Immature natural killer cell (primary cell): ENCODE measurements at regions not wholly inside any gene's neighbourhood (a gene's known extent, or its start where the extent isn't known, plus 50 kb on each side); places are given as distances from the start of the nearest gene placed in this dataset.

Experiments used
- DNase-seq, 3 donors: peaks; one replicate each; pipeline ENCODE4 v3.0.0; 2022; ENCODE audit warnings: mixed read lengths in 1 of 3
- H3K27ac Mint-ChIP-seq, 6 donors: one replicate each; pipeline ENCODE4 v1.8.0; 2020; ENCODE audit warnings: mixed read lengths in 6 of 6, mild to moderate bottlenecking in 5 of 6, inconsistent platforms in 4 of 6, moderate library complexity in 3 of 6
- H3K27me3 Mint-ChIP-seq, 3 donors: one replicate each; pipeline ENCODE4 v1.8.0; 2020 to 2021; ENCODE audit warnings: low read depth in 3 of 3, mild to moderate bottlenecking in 3 of 3, mixed read lengths in 3 of 3, moderate library complexity in 3 of 3, inconsistent platforms in 1 of 3
- H3K36me3 Mint-ChIP-seq, 3 donors: one replicate each; pipeline ENCODE4 v1.8.0; 2020; ENCODE audit warnings: mixed read lengths in 3 of 3, inconsistent platforms in 2 of 3, mild to moderate bottlenecking in 2 of 3
- H3K4me1 Mint-ChIP-seq, 2 donors: one replicate each; pipeline ENCODE4 v1.8.0; 2020; ENCODE audit warnings: inconsistent platforms in 2 of 2, mild to moderate bottlenecking in 2 of 2, mixed read lengths in 2 of 2, moderate library complexity in 1 of 2
- H3K4me3 Mint-ChIP-seq, 5 donors: one replicate each; pipeline ENCODE4 v1.8.0; 2020; ENCODE audit warnings: mild to moderate bottlenecking in 5 of 5, mixed read lengths in 5 of 5, inconsistent platforms in 3 of 5, moderate library complexity in 3 of 5
- H3K9me3 Mint-ChIP-seq, 6 donors: one replicate each; pipeline ENCODE4 v1.8.0; 2020; ENCODE audit warnings: mild to moderate bottlenecking in 6 of 6, mixed read lengths in 6 of 6, inconsistent platforms in 4 of 6, moderate library complexity in 3 of 6

GRCh38 chr4:188492886-188493285 is 353.6 kb downstream of the TRIML1 start:
- DNase-seq, result no peak
- peaks cover 0 to 3% (median 2%) of the 10 kb centered on the region in 3 donors for H3K27me3 Mint-ChIP-seq
- no peak overlapping the region for H3K27ac Mint-ChIP-seq
- H3K4me3 Mint-ChIP-seq, result no peak overlapping the region
- H3K36me3 Mint-ChIP-seq, result no peaks in the 10 kb centered on the region
- no peaks in the 10 kb centered on the region for H3K4me1 Mint-ChIP-seq
- peaks cover 2 to 54% (median 32%) of the 10 kb centered on the region in 6 donors for H3K9me3 Mint-ChIP-seq

DNA sequence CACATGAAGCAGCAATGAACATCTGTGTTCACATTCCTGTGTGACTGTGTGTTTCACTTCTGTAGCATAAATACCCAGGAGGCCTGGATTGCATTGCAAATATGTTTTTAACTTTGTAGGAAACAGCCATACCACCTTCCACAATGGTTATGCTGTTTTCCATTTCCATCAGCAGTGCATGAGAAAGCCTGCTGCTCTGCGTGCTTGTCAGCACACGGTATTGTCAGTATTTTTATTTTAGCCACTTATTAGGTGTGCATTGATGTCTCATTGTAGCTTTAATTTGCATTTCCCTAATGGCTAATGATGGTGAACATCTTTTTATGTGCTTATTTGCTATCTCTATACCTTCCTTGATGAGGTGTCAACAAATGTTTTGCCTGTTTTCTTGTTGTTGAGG is 355.9 kb downstream of the TRIML1 start:
- H3K27me3 Mint-ChIP-seq, result peaks cover 0 to 5% (median 0%) of the 10 kb centered on the region in 3 donors
- H3K4me1 Mint-ChIP-seq, result no peaks in the 10 kb centered on the region
- DNase-seq, result no peak
- H3K9me3 Mint-ChIP-seq, result peaks cover 2 to 57% (median 31%) of the 10 kb centered on the region in 6 donors
- no peak overlapping the region for H3K4me3 Mint-ChIP-seq
- no peak overlapping the region for H3K27ac Mint-ChIP-seq
- H3K36me3 Mint-ChIP-seq, result peaks cover 0 to 4% (median 0%) of the 10 kb centered on the region in 3 donors

DNA sequence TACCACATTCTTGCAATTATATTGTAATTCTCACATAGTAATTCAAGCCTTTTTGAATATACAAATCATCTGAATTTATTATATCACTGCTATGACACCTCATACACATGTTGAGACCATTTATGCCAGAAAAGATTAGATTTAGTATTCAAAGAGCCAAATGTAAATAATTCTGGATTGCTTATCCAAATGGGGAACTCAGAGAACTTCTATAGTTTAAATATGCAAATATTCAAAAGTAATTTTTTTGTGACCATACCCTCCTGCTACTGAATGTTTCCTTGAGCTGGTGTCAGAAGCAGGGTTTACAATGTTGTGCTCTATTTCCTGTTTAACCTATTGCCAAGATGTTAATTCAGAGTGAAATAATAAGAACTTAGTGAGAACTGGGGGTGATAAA is 372.2 kb downstream of the TRIML1 start:
- H3K4me3 Mint-ChIP-seq, result no peak overlapping the region
- H3K36me3 Mint-ChIP-seq, result no peaks in the 10 kb centered on the region
- peaks cover 12 to 51% (median 28%) of the 10 kb centered on the region in 6 donors for H3K9me3 Mint-ChIP-seq
- no peak overlapping the region for H3K27ac Mint-ChIP-seq
- no peak for DNase-seq
- no peaks in the 10 kb centered on the region for H3K27me3 Mint-ChIP-seq
- no peaks in the 10 kb centered on the region for H3K4me1 Mint-ChIP-seq

- no peaks in the 10 kb centered on the region for H3K4me1 Mint-ChIP-seq
- H3K4me3 Mint-ChIP-seq, result no peak overlapping the region
- peaks cover 0 to 1% (median 0%) of the 10 kb centered on the region in 3 donors for H3K27me3 Mint-ChIP-seq
- no peak for DNase-seq
- no peak overlapping the region for H3K27ac Mint-ChIP-seq
- H3K36me3 Mint-ChIP-seq, result no peaks in the 10 kb centered on the region
- H3K9me3 Mint-ChIP-seq, result peaks cover 15 to 57% (median 31%) of the 10 kb centered on the region in 6 donors
These were observed 393.5 kb downstream of the TRIML1 start for GRCh38 chr4:188532751-188533150.

GRCh38 chr4:188534297-188534696 is 395.1 kb downstream of the TRIML1 start:
- no peak for DNase-seq
- Mint-ChIP-seq H3K36me3 (no peaks in the 10 kb centered on the region), H3K4me1 (no peaks in the 10 kb centered on the region), H3K27me3 (peaks cover 0 to 1% (median 1%) of the 10 kb centered on the region in 3 donors), H3K9me3 (peaks cover 18 to 66% (median 31%) of the 10 kb centered on the region in 6 donors), H3K27ac (no peak overlapping the region), H3K4me3 (no peak overlapping the region)

DNA sequence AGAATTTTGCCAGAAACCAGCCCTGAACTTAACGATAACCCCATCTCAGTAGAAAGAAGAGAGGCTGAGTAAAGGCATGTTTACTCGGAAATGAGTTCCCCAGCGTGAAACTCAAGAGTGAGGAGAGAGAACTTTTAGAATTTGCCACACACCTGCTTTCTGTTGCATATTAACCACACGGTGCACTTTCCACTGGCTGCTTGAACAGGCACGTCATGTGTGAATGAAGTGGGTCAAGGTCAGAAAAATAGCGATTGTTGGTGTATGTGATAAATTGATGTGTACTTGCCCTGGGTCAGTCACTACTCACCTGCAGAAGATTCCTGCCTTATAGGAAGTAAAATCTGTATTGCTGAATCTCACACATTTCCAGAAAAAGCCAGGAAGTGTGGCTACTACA is 395.7 kb downstream of the TRIML1 start:
- DNase-seq, result no peak
- peaks cover 21 to 71% (median 33%) of the 10 kb centered on the region in 6 donors for H3K9me3 Mint-ChIP-seq
- H3K36me3 Mint-ChIP-seq, result no peaks in the 10 kb centered on the region
- no peaks in the 10 kb centered on the region for H3K4me1 Mint-ChIP-seq
- H3K27ac Mint-ChIP-seq, result no peak overlapping the region
- H3K4me3 Mint-ChIP-seq, result no peak overlapping the region
- H3K27me3 Mint-ChIP-seq, result peaks cover 0 to 2% (median 1%) of the 10 kb centered on the region in 3 donors

GRCh38 chr4:188536826-188537225 is 397.6 kb downstream of the TRIML1 start:
- Mint-ChIP-seq H3K4me3 (no peak overlapping the region), H3K27me3 (peaks cover 0 to 2% (median 0%) of the 10 kb centered on the region in 3 donors), H3K36me3 (no peaks in the 10 kb centered on the region), H3K9me3 (peaks cover 18 to 61% (median 30%) of the 10 kb centered on the region in 6 donors), H3K4me1 (no peaks in the 10 kb centered on the region), H3K27ac (no peak overlapping the region)
- DNase-seq, result no peak

DNA sequence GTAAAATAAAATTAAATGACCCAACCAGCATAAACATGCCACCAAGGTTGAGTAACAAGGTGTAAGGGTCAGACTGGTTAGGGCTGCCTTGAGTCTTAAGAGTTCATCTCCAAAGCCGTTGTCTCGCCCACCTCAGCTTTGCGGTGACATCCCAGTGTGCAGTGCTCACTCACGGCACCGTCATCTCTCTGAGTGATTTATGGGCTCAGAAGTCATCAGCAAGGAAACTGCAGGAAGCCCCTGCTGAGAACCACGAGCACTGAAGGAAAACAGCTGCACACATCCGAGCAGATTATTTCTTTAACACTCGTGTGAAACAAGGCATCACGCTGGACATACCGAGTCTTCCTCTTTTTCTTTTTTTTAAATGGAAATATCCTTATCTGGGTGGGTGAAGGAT is 411.1 kb downstream of the TRIML1 start:
- no peak overlapping the region for H3K4me3 Mint-ChIP-seq
- peaks cover 9 to 54% (median 29%) of the 10 kb centered on the region in 6 donors for H3K9me3 Mint-ChIP-seq
- no peaks in the 10 kb centered on the region for H3K4me1 Mint-ChIP-seq
- H3K27ac Mint-ChIP-seq, result no peak overlapping the region
- DNase-seq, result no peak
- peaks cover 0 to 3% (median 0%) of the 10 kb centered on the region in 3 donors for H3K36me3 Mint-ChIP-seq
- H3K27me3 Mint-ChIP-seq, result peaks cover 0 to 2% (median 0%) of the 10 kb centered on the region in 3 donors

- no peak overlapping the region for H3K27ac Mint-ChIP-seq
- peaks cover 14 to 52% (median 25%) of the 10 kb centered on the region in 6 donors for H3K9me3 Mint-ChIP-seq
- peaks cover 0 to 2% (median 0%) of the 10 kb centered on the region in 3 donors for H3K27me3 Mint-ChIP-seq
- H3K36me3 Mint-ChIP-seq, result peaks cover 0 to 3% (median 0%) of the 10 kb centered on the region in 3 donors
- DNase-seq, result no peak
- H3K4me3 Mint-ChIP-seq, result no peak overlapping the region
- no peaks in the 10 kb centered on the region for H3K4me1 Mint-ChIP-seq
These were observed 411.9 kb downstream of the TRIML1 start for GRCh38 chr4:188551156-188551555.

- no peak for DNase-seq
- no peak overlapping the region for H3K4me3 Mint-ChIP-seq
- H3K36me3 Mint-ChIP-seq, result peaks cover 0 to 3% (median 0%) of the 10 kb centered on the region in 3 donors
- H3K27me3 Mint-ChIP-seq, result peaks cover 0 to 2% (median 0%) of the 10 kb centered on the region in 3 donors
- H3K9me3 Mint-ChIP-seq, result peaks cover 14 to 53% (median 21%) of the 10 kb centered on the region in 6 donors
- no peaks in the 10 kb centered on the region for H3K4me1 Mint-ChIP-seq
- no peak overlapping the region for H3K27ac Mint-ChIP-seq
These were observed 413.6 kb downstream of the TRIML1 start for GRCh38 chr4:188552741-188553275.

DNA sequence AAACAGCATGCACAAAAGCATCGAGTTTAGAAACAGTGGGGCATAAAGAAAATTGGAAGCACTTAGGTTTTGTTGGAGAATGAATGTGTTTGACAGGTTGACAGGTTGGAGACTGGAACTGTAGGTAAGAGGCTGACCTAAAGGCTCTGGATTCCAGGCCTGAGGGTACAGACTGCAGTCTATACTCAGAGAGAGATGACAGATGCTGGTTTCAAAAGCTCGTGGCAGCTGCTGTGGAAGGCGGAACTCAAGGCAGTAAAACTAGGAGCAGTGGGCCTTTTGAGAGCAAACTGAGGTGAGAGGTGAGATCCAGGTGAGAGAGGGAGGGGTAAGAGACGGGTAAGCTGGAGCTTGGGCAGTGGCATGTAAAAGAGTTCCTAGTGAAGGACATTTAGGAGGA is 415.2 kb downstream of the TRIML1 start:
- DNase-seq, result no peak
- H3K27ac Mint-ChIP-seq, result no peak overlapping the region
- peaks cover 10 to 41% (median 19%) of the 10 kb centered on the region in 6 donors for H3K9me3 Mint-ChIP-seq
- H3K36me3 Mint-ChIP-seq, result peaks cover 0 to 3% (median 0%) of the 10 kb centered on the region in 3 donors
- peaks cover 0 to 2% (median 0%) of the 10 kb centered on the region in 3 donors for H3K27me3 Mint-ChIP-seq
- no peak overlapping the region for H3K4me3 Mint-ChIP-seq
- H3K4me1 Mint-ChIP-seq, result no peaks in the 10 kb centered on the region

DNA sequence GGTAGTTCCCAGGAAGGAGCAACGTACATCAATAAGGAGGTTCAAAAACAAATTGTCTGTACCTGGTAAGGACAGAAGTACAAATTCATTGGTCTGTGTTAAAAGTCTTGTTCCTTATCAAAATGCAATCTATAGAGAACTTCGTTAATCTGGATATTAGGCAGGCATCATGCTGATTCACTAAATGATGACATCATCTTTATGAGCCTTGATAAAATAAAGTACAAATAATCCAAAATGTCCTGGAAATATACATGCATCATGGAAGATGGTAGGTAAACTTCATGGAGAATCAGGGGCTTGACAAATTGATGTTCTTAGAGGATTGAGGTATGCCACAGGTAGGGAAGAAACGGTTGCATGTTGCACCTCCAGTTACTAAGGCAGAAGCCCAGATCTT is 433.9 kb downstream of the TRIML1 start:
- no peaks in the 10 kb centered on the region for H3K4me1 Mint-ChIP-seq
- H3K36me3 Mint-ChIP-seq, result no peaks in the 10 kb centered on the region
- no peak for DNase-seq
- peaks cover 20 to 60% (median 30%) of the 10 kb centered on the region in 6 donors for H3K9me3 Mint-ChIP-seq
- H3K27me3 Mint-ChIP-seq, result no peaks in the 10 kb centered on the region
- H3K4me3 Mint-ChIP-seq, result no peak overlapping the region
- H3K27ac Mint-ChIP-seq, result no peak overlapping the region

DNA sequence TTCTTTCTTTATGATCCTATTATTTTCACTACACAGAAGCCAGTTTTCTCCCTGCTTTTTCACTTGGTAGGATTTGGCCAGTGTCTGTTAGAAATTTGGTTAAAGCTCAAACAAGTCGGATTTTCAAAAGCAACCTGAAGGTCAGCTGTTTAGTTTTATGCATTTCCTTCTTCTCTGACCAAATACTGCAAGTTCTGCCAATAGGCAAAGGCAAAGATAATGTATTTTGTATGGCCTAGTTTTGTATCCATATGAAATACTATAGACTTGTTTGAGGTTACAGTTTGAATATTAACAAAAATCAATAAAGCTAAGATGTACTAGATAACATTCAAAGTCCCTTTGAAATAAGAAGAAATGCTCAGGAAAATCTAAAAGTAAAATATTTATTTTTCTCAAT is 439.4 kb downstream of the TRIML1 start:
- peaks cover 0 to 1% (median 0%) of the 10 kb centered on the region in 3 donors for H3K27me3 Mint-ChIP-seq
- H3K4me3 Mint-ChIP-seq, result no peak overlapping the region
- H3K36me3 Mint-ChIP-seq, result peaks cover 0 to 3% (median 0%) of the 10 kb centered on the region in 3 donors
- H3K27ac Mint-ChIP-seq, result no peak overlapping the region
- H3K9me3 Mint-ChIP-seq, result peaks cover 18 to 56% (median 26%) of the 10 kb centered on the region in 6 donors
- H3K4me1 Mint-ChIP-seq, result no peaks in the 10 kb centered on the region
- no peak for DNase-seq

- Mint-ChIP-seq H3K9me3 (peaks cover 11 to 55% (median 21%) of the 10 kb centered on the region in 6 donors), H3K36me3 (no peaks in the 10 kb centered on the region), H3K27ac (no peak overlapping the region), H3K4me1 (no peaks in the 10 kb centered on the region), H3K4me3 (no peak overlapping the region), H3K27me3 (peaks cover 0 to 4% (median 0%) of the 10 kb centered on the region in 3 donors)
- no peak for DNase-seq
These were observed 456.8 kb downstream of the TRIML1 start for GRCh38 chr4:188596021-188596420.

- Mint-ChIP-seq H3K36me3 (no peaks in the 10 kb centered on the region), H3K4me3 (no peak overlapping the region), H3K27me3 (no peaks in the 10 kb centered on the region), H3K4me1 (no peaks in the 10 kb centered on the region), H3K9me3 (peaks cover 10 to 53% (median 22%) of the 10 kb centered on the region in 6 donors), H3K27ac (no peak overlapping the region)
- no peak for DNase-seq
These were observed 464.4 kb downstream of the TRIML1 start for GRCh38 chr4:188603646-188604045.
